Thyroid gland (tissue), 4 donors: ENCODE measurements at regions not wholly inside any gene's neighbourhood (a gene's known extent, or its start where the extent isn't known, plus 50 kb on each side); places are given as distances from the start of the nearest gene placed in this dataset.

Experiments used
- POLR2A ChIP-seq, 2 donors: fragments of 450-650 bp; IDR thresholded peaks; one replicate each; pipeline ENCODE4 v1.6.1; 2017; ENCODE audit warnings: antibody characterized with exemption in 2 of 2, mild to moderate bottlenecking in 2 of 2, moderate library complexity in 1 of 2
- TF ChIP-seq, protein P1 (sequence below), 6 experiments: fragments of 200-600 bp in 3 of 6; fragments of 450-650 bp in 3 of 6; sonication (generic) in 3 of 6; IDR thresholded peaks; one replicate each; pipeline ENCODE4 v1.5.1; 2016 to 2019; ENCODE audit warnings: antibody characterized with exemption in 6 of 6, mild to moderate bottlenecking in 2 of 6, inconsistent platforms in 1 of 6, moderate library complexity in 1 of 6

- TF ChIP-seq POLR2A (IDR thresholded peaks at IDR 0.05), result no peak
- TF ChIP-seq, protein P1, sequence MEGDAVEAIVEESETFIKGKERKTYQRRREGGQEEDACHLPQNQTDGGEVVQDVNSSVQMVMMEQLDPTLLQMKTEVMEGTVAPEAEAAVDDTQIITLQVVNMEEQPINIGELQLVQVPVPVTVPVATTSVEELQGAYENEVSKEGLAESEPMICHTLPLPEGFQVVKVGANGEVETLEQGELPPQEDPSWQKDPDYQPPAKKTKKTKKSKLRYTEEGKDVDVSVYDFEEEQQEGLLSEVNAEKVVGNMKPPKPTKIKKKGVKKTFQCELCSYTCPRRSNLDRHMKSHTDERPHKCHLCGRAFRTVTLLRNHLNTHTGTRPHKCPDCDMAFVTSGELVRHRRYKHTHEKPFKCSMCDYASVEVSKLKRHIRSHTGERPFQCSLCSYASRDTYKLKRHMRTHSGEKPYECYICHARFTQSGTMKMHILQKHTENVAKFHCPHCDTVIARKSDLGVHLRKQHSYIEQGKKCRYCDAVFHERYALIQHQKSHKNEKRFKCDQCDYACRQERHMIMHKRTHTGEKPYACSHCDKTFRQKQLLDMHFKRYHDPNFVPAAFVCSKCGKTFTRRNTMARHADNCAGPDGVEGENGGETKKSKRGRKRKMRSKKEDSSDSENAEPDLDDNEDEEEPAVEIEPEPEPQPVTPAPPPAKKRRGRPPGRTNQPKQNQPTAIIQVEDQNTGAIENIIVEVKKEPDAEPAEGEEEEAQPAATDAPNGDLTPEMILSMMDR (IDR thresholded peaks at IDR 0.05), result no peak
Observed at GRCh38 chr11:113570906-113571305, 95.7 kb upstream of the DRD2 start.
